Ovary (tissue), 7 donors: ENCODE measurements at regions not wholly inside any gene's neighbourhood (a gene's known extent, or its start where the extent isn't known, plus 50 kb on each side); places are given as distances from the start of the nearest gene placed in this dataset.

ENCODE experiments used
- DNase-seq, 5 donors: peaks; one replicate each; pipeline ENCODE4 v3.0.0-alpha.2; 2019 to 2020
- H3K27ac ChIP-seq, 2 donors: fragments of 200-600 bp; one replicate each; pipeline versions ENCODE4 v1.5.1 to v1.8.0; 2019 to 2022
- H3K27me3 ChIP-seq: fragments of 200-600 bp; one replicate; pipeline ENCODE4 v1.8.0; 2022
- H3K36me3 ChIP-seq: fragments of 200-600 bp; sonication (generic); one replicate; pipeline ENCODE4 v1.5.1; 2019
- H3K4me1 ChIP-seq: one replicate; pipeline ENCODE4 v1.8.1; 2013; ENCODE audit warnings: mild to moderate bottlenecking, moderate library complexity; ENCODE audit not compliant: insufficient read depth
- H3K4me3 ChIP-seq: fragments of 200-600 bp; sonication (generic); one replicate; pipeline ENCODE4 v1.5.1; 2017
- H3K9me3 ChIP-seq, 2 donors: fragments of 200-600 bp in 1 of 2; sonication (generic) in 1 of 2; one replicate each; pipeline versions ENCODE4 v1.5.1 to v1.8.1; 2013 to 2019; ENCODE audit warnings: mild to moderate bottlenecking in 1 of 2, moderate library complexity in 1 of 2
- EP300 ChIP-seq: sonication (generic); formaldehyde crosslinking; IDR thresholded peaks from one replicate; pipeline ENCODE4 v1.6.1; 2017; ENCODE audit warnings: antibody characterized with exemption
- POLR2A ChIP-seq: fragments of 450-650 bp; IDR thresholded peaks from one replicate; pipeline ENCODE4 v1.6.1; 2017; ENCODE audit warnings: antibody characterized with exemption, mild to moderate bottlenecking, moderate library complexity
- WGBS, 3 donors: extraction: QIAGEN DNeasy Blood & Tissue Kit in 1 of 3; methylation state at CpG; one replicate each; pipeline versions ENCODE4 v1.1.5 to v1.1.7; 2013 to 2017; 5-methylcytosine and 5-hydroxymethylcytosine counted together
- intact Hi-C, 4 donors: fragments of 100-400 bp; cut with DNase I; formaldehyde crosslinking; loops; one replicate each; pipeline versions ENCODE4 v1.11.0 to v1.15.1; 2022 to 2023
- TF ChIP-seq, protein P1 (sequence below), 3 donors: fragments of 450-650 bp in 2 of 3; fragments of 200-600 bp in 1 of 3; IDR thresholded peaks; one replicate each; pipeline versions ENCODE4 v1.5.1 to v1.8.0; 2016 to 2022; ENCODE audit warnings: antibody characterized with exemption in 3 of 3, mild to moderate bottlenecking in 1 of 3
- donor health status: DM: no; HTN: no; CAD: no; lungs with moderate emphysema.
- donor health status: DM: no; HTN: no; CAD: no.
- donor health status: Bipolar disorder and iron deficiency.
- donor health status: DM: no; HTN: no; CAD: no.
- donor health status: DM: yes; HTN: yes; CAD: no.

GRCh38 chr4:178471994-178472393 lies 1029.8 kb upstream of the AGA start:
- Histone ChIP-seq H3K36me3 (no peaks in the 10 kb centered on the region), H3K27ac (no peak overlapping the region), H3K9me3 (no peaks in the 10 kb centered on the region), H3K4me3 (no peak overlapping the region), H3K27me3 (no peaks in the 10 kb centered on the region), H3K4me1 (peaks cover 4% of the 10 kb centered on the region)
- WGBS, 3 donors = 94 to 99% (median 98%) methylated on average over 2 of the region's 2 CpGs
- no peak for TF ChIP-seq EP300
- TF ChIP-seq, protein P1, sequence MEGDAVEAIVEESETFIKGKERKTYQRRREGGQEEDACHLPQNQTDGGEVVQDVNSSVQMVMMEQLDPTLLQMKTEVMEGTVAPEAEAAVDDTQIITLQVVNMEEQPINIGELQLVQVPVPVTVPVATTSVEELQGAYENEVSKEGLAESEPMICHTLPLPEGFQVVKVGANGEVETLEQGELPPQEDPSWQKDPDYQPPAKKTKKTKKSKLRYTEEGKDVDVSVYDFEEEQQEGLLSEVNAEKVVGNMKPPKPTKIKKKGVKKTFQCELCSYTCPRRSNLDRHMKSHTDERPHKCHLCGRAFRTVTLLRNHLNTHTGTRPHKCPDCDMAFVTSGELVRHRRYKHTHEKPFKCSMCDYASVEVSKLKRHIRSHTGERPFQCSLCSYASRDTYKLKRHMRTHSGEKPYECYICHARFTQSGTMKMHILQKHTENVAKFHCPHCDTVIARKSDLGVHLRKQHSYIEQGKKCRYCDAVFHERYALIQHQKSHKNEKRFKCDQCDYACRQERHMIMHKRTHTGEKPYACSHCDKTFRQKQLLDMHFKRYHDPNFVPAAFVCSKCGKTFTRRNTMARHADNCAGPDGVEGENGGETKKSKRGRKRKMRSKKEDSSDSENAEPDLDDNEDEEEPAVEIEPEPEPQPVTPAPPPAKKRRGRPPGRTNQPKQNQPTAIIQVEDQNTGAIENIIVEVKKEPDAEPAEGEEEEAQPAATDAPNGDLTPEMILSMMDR (IDR thresholded peaks at IDR 0.05) = no peak
- TF ChIP-seq POLR2A = no peak
- no peak for DNase-seq
- intact Hi-C loops = no loop called here

DNA sequence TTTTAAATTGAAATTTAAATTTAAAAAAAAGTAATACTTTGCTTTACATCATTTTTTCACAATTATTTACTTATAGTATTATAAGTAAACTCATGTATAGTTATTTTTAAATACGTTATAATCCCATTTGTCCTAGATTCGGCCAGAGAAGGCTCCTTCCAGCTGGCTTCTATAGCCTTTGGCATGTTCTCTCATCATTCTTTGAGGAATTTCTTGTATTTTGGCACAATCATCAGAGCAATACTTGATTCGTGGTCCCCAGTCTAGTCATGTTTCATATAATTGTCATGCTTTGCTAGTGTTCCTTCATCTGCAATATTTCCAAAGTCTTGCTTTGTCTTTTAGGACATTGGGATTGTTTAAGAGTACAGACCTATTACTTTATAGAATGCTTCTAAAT lies 1037.9 kb upstream of the AGA start:
- no peak for DNase-seq
- Histone ChIP-seq H3K36me3 (no peaks in the 10 kb centered on the region), H3K27me3 (no peaks in the 10 kb centered on the region), H3K4me1 (no peaks in the 10 kb centered on the region), H3K4me3 (no peak overlapping the region), H3K9me3 (no peaks in the 10 kb centered on the region), H3K27ac (no peak overlapping the region)
- TF ChIP-seq EP300 (no peak), POLR2A (no peak)
- TF ChIP-seq, protein P1 (IDR thresholded peaks at IDR 0.05) = no peak
- intact Hi-C loops = no loop called here
- WGBS, 3 donors = 30 to 64% (median 34%) methylated on average over 3 of the region's 3 CpGs

DNA sequence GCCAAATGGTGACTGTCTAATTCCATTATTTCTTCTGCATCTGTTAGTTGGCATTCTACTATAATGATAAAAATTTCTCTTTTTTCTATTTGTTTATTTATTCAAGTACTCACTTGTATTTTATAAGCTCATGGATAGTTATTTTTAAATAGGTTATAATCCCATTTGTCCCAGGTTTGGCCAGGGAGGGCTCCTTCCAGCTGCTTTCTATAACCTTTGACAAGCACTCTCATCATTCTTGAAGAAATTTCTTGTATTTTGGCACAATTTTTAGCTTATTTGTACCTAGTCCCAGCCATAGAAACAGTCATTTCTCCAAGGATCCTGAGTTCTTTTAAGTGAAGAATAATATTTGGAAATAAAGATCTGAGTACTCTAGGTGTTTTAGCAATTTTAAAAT lies 1038.6 kb upstream of the AGA start:
- no peak for DNase-seq
- H3K4me3 ChIP-seq = no peak overlapping the region
- no peak for TF ChIP-seq POLR2A
- TF ChIP-seq EP300 = no peak
- TF ChIP-seq, protein P1 (IDR thresholded peaks at IDR 0.05) = no peak
- no peaks in the 10 kb centered on the region for H3K9me3 ChIP-seq
- no peaks in the 10 kb centered on the region for H3K36me3 ChIP-seq
- no peak overlapping the region for H3K27ac ChIP-seq
- no peaks in the 10 kb centered on the region for H3K4me1 ChIP-seq
- intact Hi-C loops = no loop called here
- H3K27me3 ChIP-seq = no peaks in the 10 kb centered on the region

DNA sequence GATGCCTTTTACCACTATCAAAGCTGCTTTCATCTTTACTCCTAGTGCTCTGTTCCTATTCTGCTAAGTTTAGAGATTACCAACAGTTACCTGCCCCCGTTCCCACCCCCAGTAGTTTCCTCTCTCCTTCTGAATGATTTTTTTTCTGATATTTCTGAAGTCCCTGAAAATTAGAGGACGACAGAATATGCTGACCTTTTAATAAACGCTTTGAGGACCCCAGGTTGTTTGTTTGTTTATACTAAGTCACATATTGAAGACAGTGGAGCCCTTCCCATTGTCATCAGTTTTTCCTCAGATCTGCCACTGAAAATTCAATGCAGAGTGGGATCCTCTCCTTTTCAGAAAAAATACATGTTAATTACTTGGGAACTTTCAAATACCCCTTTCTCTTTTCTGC lies 1039.3 kb upstream of the AGA start:
- no peaks in the 10 kb centered on the region for H3K27me3 ChIP-seq
- TF ChIP-seq, protein P1 (IDR thresholded peaks at IDR 0.05) = no peak
- no peak for TF ChIP-seq EP300
- TF ChIP-seq POLR2A = no peak
- H3K9me3 ChIP-seq = no peaks in the 10 kb centered on the region
- no peak for DNase-seq
- H3K4me3 ChIP-seq = no peak overlapping the region
- H3K4me1 ChIP-seq = no peaks in the 10 kb centered on the region
- H3K36me3 ChIP-seq = no peaks in the 10 kb centered on the region
- 51 to 73% (median 55%) methylated on average over 3 of the region's 3 CpGs for WGBS, 3 donors
- intact Hi-C loops = no loop called here
- H3K27ac ChIP-seq = no peak overlapping the region

GRCh38 chr4:178523038-178523437 lies 1080.8 kb upstream of the AGA start:
- Histone ChIP-seq H3K4me1 (no peaks in the 10 kb centered on the region), H3K36me3 (no peaks in the 10 kb centered on the region), H3K4me3 (no peak overlapping the region), H3K27ac (no peak overlapping the region), H3K27me3 (no peaks in the 10 kb centered on the region), H3K9me3 (no peaks in the 10 kb centered on the region)
- 75 to 85% (median 82%) methylated on average over 3 of the region's 3 CpGs for WGBS, 3 donors
- DNase-seq = no peak
- intact Hi-C loops = no loop called here
- TF ChIP-seq POLR2A (no peak), EP300 (no peak)
- TF ChIP-seq, protein P1 (IDR thresholded peaks at IDR 0.05) = no peak
